MCF 10A (cell line): ENCODE measurements at regions not wholly inside any gene's neighbourhood (a gene's known extent, or its start where the extent isn't known, plus 50 kb on each side); places are given as distances from the start of the nearest gene placed in this dataset.
A peak's percentile ranks its signal among the peaks of the same experiment; 100 is the strongest.

Source experiments
- BruUV-seq: library from RNA; stranded (reverse); fragments of 400-500 nt; replicated peaks from 2 replicates; lab custom pipeline; 2021; lab: Mats Ljungman, UMichigan
- CTCF ChIA-PET: fragments of 300-600 bp; sonication (Branson Sonifier 250); formaldehyde crosslinking; extraction: SDS; loops from one replicate; lab custom pipeline; 2021; ENCODE audit warnings: antibody characterized with exemption, inconsistent platforms; lab: Yijun Ruan, JAX
- POLR2A ChIA-PET: fragments of 300-600, 350-650 bp; sonication (Branson Sonifier 250); formaldehyde crosslinking; extraction: SDS; loops from one replicate; lab custom pipeline; 2020; ENCODE audit warnings: antibody characterized with exemption, inconsistent platforms; lab: Yijun Ruan, JAX
- DNase-seq: peaks from one replicate; pipeline ENCODE4 v3.0.0-alpha.2; 2018; ENCODE audit not compliant: unreplicated experiment
- H3K27ac Mint-ChIP-seq: one replicate; pipeline ENCODE4 v1.8.0; 2022; ENCODE audit warnings: mild to moderate bottlenecking, low read depth, mixed read lengths; ENCODE audit not compliant: unreplicated experiment
- H3K27me3 Mint-ChIP-seq: one replicate; pipeline ENCODE4 v1.8.0; 2022; ENCODE audit warnings: mixed read lengths; ENCODE audit not compliant: insufficient read depth, unreplicated experiment
- H3K36me3 Mint-ChIP-seq: one replicate; pipeline ENCODE4 v1.8.0; 2022; ENCODE audit warnings: mild to moderate bottlenecking, moderate library complexity, mixed read lengths; ENCODE audit not compliant: insufficient read depth, unreplicated experiment
- H3K4me1 Mint-ChIP-seq: one replicate; pipeline ENCODE4 v1.8.0; 2022; ENCODE audit warnings: mixed read lengths; ENCODE audit not compliant: insufficient read depth, unreplicated experiment
- H3K4me3 Mint-ChIP-seq: one replicate; pipeline ENCODE4 v1.8.0; 2022; ENCODE audit warnings: mild to moderate bottlenecking, moderate library complexity, mixed read lengths; ENCODE audit not compliant: unreplicated experiment
- H3K9me3 Mint-ChIP-seq: one replicate; pipeline ENCODE4 v1.8.0; 2022; ENCODE audit warnings: mixed read lengths; ENCODE audit not compliant: unreplicated experiment
- intact Hi-C: fragments of 100-400 bp; cut with micrococcal nuclease; formaldehyde crosslinking; loops from 2 replicates; pipeline ENCODE4 v1.14.1; 2022
- TF ChIP-seq, protein P1 (sequence below): fragments of 200-600 bp; IDR thresholded peaks from one replicate; pipeline ENCODE4 v1.8.0; 2022; ENCODE audit warnings: antibody characterized with exemption, mild to moderate bottlenecking; ENCODE audit not compliant: unreplicated experiment

DNA sequence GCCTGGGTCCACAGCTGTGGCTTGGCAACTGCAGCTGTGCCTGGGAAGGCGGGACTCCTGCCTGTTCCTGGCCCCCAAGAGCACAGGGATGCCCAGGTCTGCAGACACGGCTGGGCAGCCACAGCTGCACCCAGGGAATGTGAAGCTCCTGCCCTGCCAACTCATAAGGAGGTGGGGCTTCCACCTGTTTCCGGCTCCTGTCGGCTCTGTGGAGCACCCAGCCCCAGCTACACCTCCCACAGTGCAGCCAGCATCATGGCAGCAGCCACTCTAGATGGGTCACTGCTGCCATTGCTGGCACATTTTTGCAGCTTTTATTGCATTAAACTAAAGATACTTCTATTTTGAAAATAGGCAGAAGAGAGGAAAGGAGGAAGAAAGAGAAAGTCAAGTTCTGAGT lies 207.9 kb downstream of the SAMD5 start:
- ChIA-PET POLR2A (no interaction called here), CTCF (no interaction called here)
- Mint-ChIP-seq H3K27me3 (no peaks in the 10 kb centered on the region), H3K4me1 (peaks cover 6% of the 10 kb centered on the region), H3K36me3 (no peaks in the 10 kb centered on the region), H3K4me3 (no peak overlapping the region), H3K9me3 (no peaks in the 10 kb centered on the region), H3K27ac (no peak overlapping the region)
- no TSS peak for BruUV-seq
- DNase-seq = peak; percentile 26
- intact Hi-C loops = no loop called here
- TF ChIP-seq, protein P1, sequence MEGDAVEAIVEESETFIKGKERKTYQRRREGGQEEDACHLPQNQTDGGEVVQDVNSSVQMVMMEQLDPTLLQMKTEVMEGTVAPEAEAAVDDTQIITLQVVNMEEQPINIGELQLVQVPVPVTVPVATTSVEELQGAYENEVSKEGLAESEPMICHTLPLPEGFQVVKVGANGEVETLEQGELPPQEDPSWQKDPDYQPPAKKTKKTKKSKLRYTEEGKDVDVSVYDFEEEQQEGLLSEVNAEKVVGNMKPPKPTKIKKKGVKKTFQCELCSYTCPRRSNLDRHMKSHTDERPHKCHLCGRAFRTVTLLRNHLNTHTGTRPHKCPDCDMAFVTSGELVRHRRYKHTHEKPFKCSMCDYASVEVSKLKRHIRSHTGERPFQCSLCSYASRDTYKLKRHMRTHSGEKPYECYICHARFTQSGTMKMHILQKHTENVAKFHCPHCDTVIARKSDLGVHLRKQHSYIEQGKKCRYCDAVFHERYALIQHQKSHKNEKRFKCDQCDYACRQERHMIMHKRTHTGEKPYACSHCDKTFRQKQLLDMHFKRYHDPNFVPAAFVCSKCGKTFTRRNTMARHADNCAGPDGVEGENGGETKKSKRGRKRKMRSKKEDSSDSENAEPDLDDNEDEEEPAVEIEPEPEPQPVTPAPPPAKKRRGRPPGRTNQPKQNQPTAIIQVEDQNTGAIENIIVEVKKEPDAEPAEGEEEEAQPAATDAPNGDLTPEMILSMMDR = no peak

DNA sequence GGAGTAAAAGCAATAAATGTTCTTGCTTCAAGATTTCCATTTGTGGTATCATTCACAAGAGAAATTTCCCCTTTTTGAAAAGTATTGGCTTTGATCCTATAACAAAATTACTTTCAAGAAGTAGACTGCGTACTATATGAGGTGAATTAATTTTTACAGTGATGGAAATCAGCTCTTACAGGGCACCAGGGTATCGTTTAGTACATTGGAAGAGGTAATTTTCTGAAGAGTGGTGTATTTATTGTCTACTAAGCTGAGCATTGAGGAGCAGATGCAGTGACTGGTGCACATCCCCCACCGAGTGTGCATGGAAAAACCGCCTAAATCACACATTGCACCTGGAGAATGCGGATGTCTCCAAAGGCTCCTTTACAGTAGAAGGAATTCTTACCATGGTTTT lies 209.5 kb downstream of the SAMD5 start:
- DNase-seq = no peak
- ChIA-PET CTCF (no interaction called here), POLR2A (no interaction called here)
- H3K27ac Mint-ChIP-seq = no peak overlapping the region
- no peak overlapping the region for H3K4me3 Mint-ChIP-seq
- TF ChIP-seq, protein P1 = no peak
- no TSS peak for BruUV-seq
- intact Hi-C loops = no loop called here
- peaks cover 6% of the 10 kb centered on the region for H3K4me1 Mint-ChIP-seq
- H3K9me3 Mint-ChIP-seq = peaks cover 8% of the 10 kb centered on the region
- H3K27me3 Mint-ChIP-seq = no peaks in the 10 kb centered on the region
- H3K36me3 Mint-ChIP-seq = no peaks in the 10 kb centered on the region

DNA sequence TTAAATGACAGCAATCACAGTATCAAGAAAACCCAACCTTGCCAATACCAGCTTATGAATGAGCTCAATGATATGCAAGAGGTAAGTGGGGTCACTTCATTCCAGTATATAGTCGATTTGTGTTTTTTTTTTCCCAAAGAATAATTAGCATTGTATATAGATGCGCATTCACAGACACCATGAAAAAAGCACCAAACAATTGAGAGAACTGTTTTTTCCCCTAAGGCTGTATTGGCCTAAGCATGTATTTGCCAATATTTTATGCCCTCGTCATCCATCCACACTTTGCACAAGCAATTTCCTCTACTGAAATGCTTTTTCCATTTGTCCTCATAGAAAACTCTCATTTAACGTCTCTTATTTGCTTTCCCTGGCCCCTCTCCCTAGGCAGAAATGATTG lies 213.7 kb downstream of the SAMD5 start:
- no TSS peak for BruUV-seq
- TF ChIP-seq, protein P1 = no peak
- Mint-ChIP-seq H3K36me3 (no peaks in the 10 kb centered on the region), H3K9me3 (peaks cover 11% of the 10 kb centered on the region), H3K4me1 (no peaks in the 10 kb centered on the region), H3K27me3 (no peaks in the 10 kb centered on the region), H3K4me3 (no peak overlapping the region), H3K27ac (no peak overlapping the region)
- intact Hi-C loops = no loop called here
- POLR2A ChIA-PET = no interaction called here
- no peak for DNase-seq
- CTCF ChIA-PET = no interaction called here

DNA sequence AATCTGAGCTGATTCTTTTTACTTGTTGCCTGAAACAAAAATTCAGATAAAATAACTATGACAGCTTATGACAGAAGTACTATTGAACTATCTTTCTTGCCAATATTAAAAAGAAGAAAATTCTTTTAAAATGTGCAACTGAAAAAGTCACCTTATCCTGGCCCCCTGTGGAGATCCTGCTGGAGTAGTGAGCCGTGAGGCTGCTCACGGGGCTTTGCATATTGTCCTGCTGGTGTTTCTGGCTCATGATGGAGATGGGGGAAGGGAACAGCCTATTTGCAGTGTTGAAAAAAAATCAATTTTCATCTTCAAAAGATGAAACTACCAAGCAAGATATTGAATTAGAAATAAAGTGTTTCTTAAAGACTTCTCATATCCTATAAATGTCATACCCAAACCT lies 216.0 kb downstream of the SAMD5 start:
- POLR2A ChIA-PET = interaction anchor here (0.7 kb wide), 1 partner anchor 469 kb away, joined by 3 read pairs; no protein-coding TSS in a partner anchor
- CTCF ChIA-PET = no interaction called here
- no peak overlapping the region for H3K27ac Mint-ChIP-seq

More for the DNA sequence above, 216.0 kb downstream of the SAMD5 start:
- Mint-ChIP-seq H3K36me3 (no peaks in the 10 kb centered on the region), H3K4me3 (no peak overlapping the region), H3K9me3 (peaks cover 11% of the 10 kb centered on the region), H3K4me1 (no peaks in the 10 kb centered on the region), H3K27me3 (no peaks in the 10 kb centered on the region)
- TF ChIP-seq, protein P1 = no peak
- no TSS peak for BruUV-seq
- DNase-seq = no peak
- intact Hi-C loops = no loop called here
